Prostate gland (tissue), 2 donors: ENCODE measurements at regions not wholly inside any gene's neighbourhood (a gene's known extent, or its start where the extent isn't known, plus 50 kb on each side); places are given as distances from the start of the nearest gene placed in this dataset.

Experiments
- CTCF ChIP-seq, 4 experiments: fragments of 200-600 bp in 2 of 4; fragments of 450-650 bp in 2 of 4; sonication (generic) in 2 of 4; IDR thresholded peaks; 1 replicate in 3 of 4; 2 replicates in 1 of 4; pipeline ENCODE4 v1.5.1; 2016 to 2019; ENCODE audit warnings: antibody characterized with exemption in 4 of 4, mild to moderate bottlenecking in 2 of 4, moderate library complexity in 2 of 4
- POLR2A ChIP-seq: fragments of 450-650 bp; IDR thresholded peaks from one replicate; pipeline ENCODE4 v1.6.1; 2016; ENCODE audit warnings: antibody characterized with exemption, mild to moderate bottlenecking
- POLR2AphosphoS5 ChIP-seq: sonication (generic); formaldehyde crosslinking; IDR thresholded peaks from one replicate; pipeline ENCODE4 v1.6.1; 2017; ENCODE audit warnings: antibody characterized with exemption

- no peak for TF ChIP-seq CTCF (IDR thresholded peaks at IDR 0.05)
- no peak for TF ChIP-seq POLR2A
- TF ChIP-seq POLR2AphosphoS5 = no peak
Measured at GRCh38 chr2:236704887-236705286, 135.3 kb downstream of the ACKR3 start.
